ENCODE measurements at regions not wholly inside any gene's neighbourhood (a gene's known extent, or its start where the extent isn't known, plus 50 kb on each side); places are given as distances from the start of the nearest gene placed in this dataset.
A peak's percentile ranks its signal among the peaks of the same experiment; 100 is the strongest.

DNA sequence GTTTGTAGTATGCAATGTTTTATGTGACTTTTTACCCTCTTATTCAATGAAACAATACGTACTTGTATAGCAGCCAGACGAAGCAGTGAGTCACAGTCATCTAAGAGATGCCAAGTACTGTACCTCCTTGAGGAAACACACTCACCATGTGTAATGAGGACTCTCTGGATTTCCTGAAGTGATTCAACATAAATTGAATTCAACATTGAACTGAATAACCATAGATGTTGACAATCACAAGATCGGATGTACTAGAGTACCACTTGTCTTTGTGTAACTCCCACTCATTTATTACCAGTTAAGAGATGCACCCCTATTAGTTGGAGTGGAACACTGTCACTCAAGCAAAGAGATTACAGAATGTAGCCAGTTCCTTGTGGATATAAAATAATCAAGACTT, 175.2 kb upstream of the HMGA2 start:
- Histone ChIP-seq H3K4me3 (ENCODE audit: low read depth, low read length) (no peak overlapping the region), H3K27ac (ENCODE audit: low read depth, low read length) (peak overlapping the region; percentile 63), H3K27me3 (ENCODE audit: control insufficient read depth, insufficient read depth, low read length) (no peaks in the 10 kb centered on the region), H3K9me3 (ENCODE audit: control insufficient read depth, insufficient read depth, low read length) (peaks cover 5% of the 10 kb centered on the region; the same call in 1 of the 2 replicates)
- CTCF ChIA-PET = interaction anchor here (1.5 to 2.2 kb wide), 2 partner anchors 47 to 92 kb away, joined by 5 to 7 read pairs; no protein-coding TSS in a partner anchor
- DNase-seq (ENCODE audit: low read depth, low spot score) = peak; percentile 93
- POLR2A ChIA-PET = interaction anchor here (1.4 to 1.7 kb wide), 2 partner anchors 8 to 47 kb away, joined by 4 read pairs; no protein-coding TSS in a partner anchor
- no peak for TF ChIP-seq CTCF (IDR thresholded peaks at IDR 0.05; ENCODE audit: low read depth, low read length)

GRCh38 chr12:65651060-65651459, 173.2 kb upstream of the HMGA2 start:
- no peak overlapping the region for H3K4me3 ChIP-seq (ENCODE audit: low read depth, low read length)
- CTCF ChIA-PET = no interaction called here
- H3K9me3 ChIP-seq (ENCODE audit: control insufficient read depth, insufficient read depth, low read length) = peaks cover 5% of the 10 kb centered on the region; the same call in 1 of the 2 replicates
- H3K27me3 ChIP-seq (ENCODE audit: control insufficient read depth, insufficient read depth, low read length) = no peaks in the 10 kb centered on the region
- POLR2A ChIA-PET = no interaction called here
- TF ChIP-seq CTCF (IDR thresholded peaks at IDR 0.05; ENCODE audit: low read depth, low read length) = no peak
- no peak overlapping the region for H3K27ac ChIP-seq (ENCODE audit: low read depth, low read length)
- no peak for DNase-seq (ENCODE audit: low read depth, low spot score)

DNA sequence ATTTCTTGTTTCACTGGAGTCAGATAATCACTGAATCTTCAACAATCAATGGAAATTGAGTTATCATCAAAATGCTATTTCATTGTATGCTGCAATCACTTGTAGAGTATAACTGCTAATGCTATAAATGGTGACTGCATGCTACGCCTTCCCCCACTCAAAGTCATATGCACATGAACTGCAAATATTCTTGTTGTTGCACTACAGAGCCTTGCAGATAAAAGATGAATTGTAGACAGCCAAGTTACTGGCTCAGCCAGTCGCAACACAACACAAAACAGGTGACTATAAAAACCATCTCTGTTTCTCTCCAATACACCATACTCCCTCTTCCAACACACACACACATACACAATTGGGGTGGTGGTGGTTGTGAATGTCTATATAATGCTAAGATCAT, 171.0 kb upstream of the HMGA2 start:
- POLR2A ChIA-PET = no interaction called here
- no peaks in the 10 kb centered on the region for H3K27me3 ChIP-seq (ENCODE audit: control insufficient read depth, insufficient read depth, low read length)
- H3K27ac ChIP-seq (ENCODE audit: low read depth, low read length) = no peak overlapping the region
- DNase-seq (ENCODE audit: low read depth, low spot score) = no peak
- no peak overlapping the region for H3K4me3 ChIP-seq (ENCODE audit: low read depth, low read length)
- peaks cover 5% of the 10 kb centered on the region; the same call in 1 of the 2 replicates for H3K9me3 ChIP-seq (ENCODE audit: control insufficient read depth, insufficient read depth, low read length)
- CTCF ChIA-PET = no interaction called here
- no peak for TF ChIP-seq CTCF (IDR thresholded peaks at IDR 0.05; ENCODE audit: low read depth, low read length)

DNA sequence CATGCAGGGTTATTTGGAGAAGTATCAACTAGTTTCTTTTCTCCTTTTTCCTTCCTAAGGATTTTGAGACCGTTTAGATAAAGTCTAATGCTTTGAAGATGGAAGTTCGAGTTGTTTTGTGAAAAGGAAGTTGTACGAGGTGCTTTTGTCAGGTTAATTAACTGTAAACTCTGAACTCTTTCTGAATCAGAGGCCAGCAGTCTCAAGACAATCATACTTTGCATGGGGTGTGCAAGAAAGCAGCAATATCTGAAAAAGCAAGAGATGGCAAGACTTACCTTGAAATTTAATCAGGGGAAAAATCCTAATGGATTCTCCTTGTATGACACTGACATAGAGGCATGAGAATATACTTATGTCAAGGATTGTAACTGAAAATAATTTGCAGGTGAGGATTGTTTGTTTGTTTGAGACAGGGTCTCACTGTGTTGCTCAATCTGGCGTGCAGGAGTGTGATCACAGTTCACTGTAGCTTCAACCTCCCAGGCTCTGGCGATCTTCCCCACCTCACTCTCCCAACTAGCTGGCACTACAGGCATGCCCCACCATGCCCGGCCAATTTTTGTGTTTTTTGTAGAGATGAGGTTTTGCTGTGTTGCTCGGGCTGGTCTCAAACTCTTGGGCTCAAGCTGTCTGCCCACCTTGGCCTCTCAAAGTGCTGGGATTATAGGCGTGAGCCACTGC, 170.2 kb upstream of the HMGA2 start:
- POLR2A ChIA-PET = no interaction called here
- Histone ChIP-seq H3K9me3 (ENCODE audit: control insufficient read depth, insufficient read depth, low read length) (peaks cover 5% of the 10 kb centered on the region; the same call in 1 of the 2 replicates), H3K4me3 (ENCODE audit: low read depth, low read length) (no peak overlapping the region), H3K27ac (ENCODE audit: low read depth, low read length) (no peak overlapping the region), H3K27me3 (ENCODE audit: control insufficient read depth, insufficient read depth, low read length) (no peaks in the 10 kb centered on the region)
- CTCF ChIA-PET = no interaction called here
- TF ChIP-seq CTCF (IDR thresholded peaks at IDR 0.05; ENCODE audit: low read depth, low read length) = no peak
- no peak for DNase-seq (ENCODE audit: low read depth, low spot score)

DNA sequence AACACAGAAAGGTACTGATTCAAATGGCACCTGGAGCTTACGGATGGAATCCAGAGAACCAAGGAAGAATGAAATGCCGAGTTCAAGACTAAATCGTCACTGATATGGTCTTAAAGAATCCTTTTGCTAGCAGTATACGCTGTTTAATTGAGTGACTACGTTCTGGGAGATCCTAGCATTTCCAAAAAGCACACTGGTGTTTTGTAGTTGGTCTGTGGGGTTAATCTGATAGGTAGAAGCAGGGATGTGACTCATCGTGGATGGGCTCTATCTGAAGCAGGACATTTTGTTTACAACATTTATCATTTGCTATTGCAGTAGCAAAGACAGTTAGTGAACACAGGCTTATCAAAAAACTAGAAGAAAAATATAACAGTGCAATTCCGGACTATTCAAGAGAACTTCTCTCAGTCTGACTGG, 169.2 kb upstream of the HMGA2 start:
- Histone ChIP-seq H3K9me3 (ENCODE audit: control insufficient read depth, insufficient read depth, low read length) (peaks cover 5% of the 10 kb centered on the region; the same call in 1 of the 2 replicates), H3K4me3 (ENCODE audit: low read depth, low read length) (no peak overlapping the region), H3K27ac (ENCODE audit: low read depth, low read length) (no peak overlapping the region), H3K27me3 (ENCODE audit: control insufficient read depth, insufficient read depth, low read length) (no peaks in the 10 kb centered on the region)
- ChIA-PET CTCF (no interaction called here), POLR2A (no interaction called here)
- TF ChIP-seq CTCF (IDR thresholded peaks at IDR 0.05; ENCODE audit: low read depth, low read length) = no peak
- no peak for DNase-seq (ENCODE audit: low read depth, low spot score)
